ENCODE measurements at regions not wholly inside any gene's neighbourhood (a gene's known extent, or its start where the extent isn't known, plus 50 kb on each side); places are given as distances from the start of the nearest gene placed in this dataset.

- peaks cover 5% of the 10 kb centered on the region for H3K4me1 ChIP-seq (ENCODE audit: insufficient read depth, low read length)
- no peaks in the 10 kb centered on the region for H3K9me3 ChIP-seq (ENCODE audit: low read length)
- H3K36me3 ChIP-seq (ENCODE audit: insufficient read depth, low read length) = no peaks in the 10 kb centered on the region
- H3K4me3 ChIP-seq (ENCODE audit: low read length) = no peak overlapping the region
- no peak overlapping the region for H2AFZ ChIP-seq (ENCODE audit: low read depth, low read length)
- no peaks in the 10 kb centered on the region for H3K27me3 ChIP-seq (ENCODE audit: insufficient read depth, low read length)
Measured at GRCh38 chr5:74373076-74373475, 267.5 kb downstream of the ENC1 start.

GRCh38 chr5:74372502-74373064 lies 267.9 kb downstream of the ENC1 start:
- Histone ChIP-seq H3K4me3 (ENCODE audit: low read length) (no peak overlapping the region), H3K9me3 (ENCODE audit: low read length) (no peaks in the 10 kb centered on the region), H3K27me3 (ENCODE audit: insufficient read depth, low read length) (no peaks in the 10 kb centered on the region), H3K36me3 (ENCODE audit: insufficient read depth, low read length) (no peaks in the 10 kb centered on the region), H2AFZ (ENCODE audit: low read depth, low read length) (no peak overlapping the region), H3K4me1 (ENCODE audit: insufficient read depth, low read length) (peaks cover 10% of the 10 kb centered on the region)

GRCh38 chr5:74372051-74372450 lies 268.5 kb downstream of the ENC1 start:
- Histone ChIP-seq H2AFZ (ENCODE audit: low read depth, low read length) (no peak overlapping the region), H3K4me1 (ENCODE audit: insufficient read depth, low read length) (peaks cover 16% of the 10 kb centered on the region), H3K9me3 (ENCODE audit: low read length) (no peaks in the 10 kb centered on the region), H3K27me3 (ENCODE audit: insufficient read depth, low read length) (no peaks in the 10 kb centered on the region), H3K4me3 (ENCODE audit: low read length) (no peak overlapping the region), H3K36me3 (ENCODE audit: insufficient read depth, low read length) (no peaks in the 10 kb centered on the region)

- H3K9me3 ChIP-seq (ENCODE audit: low read length) = no peaks in the 10 kb centered on the region
- peaks cover 17% of the 10 kb centered on the region for H3K4me1 ChIP-seq (ENCODE audit: insufficient read depth, low read length)
Measured at GRCh38 chr5:74371621-74372020, 268.9 kb downstream of the ENC1 start.

GRCh38 chr5:74370168-74370567 lies 270.4 kb downstream of the ENC1 start:
- Histone ChIP-seq H3K9me3 (ENCODE audit: low read length) (no peaks in the 10 kb centered on the region), H2AFZ (ENCODE audit: low read depth, low read length) (no peak overlapping the region), H3K36me3 (ENCODE audit: insufficient read depth, low read length) (no peaks in the 10 kb centered on the region), H3K27me3 (ENCODE audit: insufficient read depth, low read length) (no peaks in the 10 kb centered on the region), H3K4me1 (ENCODE audit: insufficient read depth, low read length) (peaks cover 17% of the 10 kb centered on the region), H3K4me3 (ENCODE audit: low read length) (no peak overlapping the region)

More at GRCh38 chr5:74371621-74372020, 268.9 kb downstream of the ENC1 start:
- H3K27me3 ChIP-seq (ENCODE audit: insufficient read depth, low read length) = no peaks in the 10 kb centered on the region
- no peak overlapping the region for H2AFZ ChIP-seq (ENCODE audit: low read depth, low read length)
- no peaks in the 10 kb centered on the region for H3K36me3 ChIP-seq (ENCODE audit: insufficient read depth, low read length)
- no peak overlapping the region for H3K4me3 ChIP-seq (ENCODE audit: low read length)

GRCh38 chr5:74369173-74369572 lies 271.4 kb downstream of the ENC1 start:
- no peak overlapping the region for H3K4me3 ChIP-seq (ENCODE audit: low read length)
- no peaks in the 10 kb centered on the region for H3K9me3 ChIP-seq (ENCODE audit: low read length)
- no peaks in the 10 kb centered on the region for H3K27me3 ChIP-seq (ENCODE audit: insufficient read depth, low read length)
- H3K4me1 ChIP-seq (ENCODE audit: insufficient read depth, low read length) = peaks cover 17% of the 10 kb centered on the region
- no peak overlapping the region for H2AFZ ChIP-seq (ENCODE audit: low read depth, low read length)
- H3K36me3 ChIP-seq (ENCODE audit: insufficient read depth, low read length) = no peaks in the 10 kb centered on the region

GRCh38 chr5:74367934-74368333 lies 272.6 kb downstream of the ENC1 start:
- no peak overlapping the region for H3K4me3 ChIP-seq (ENCODE audit: low read length)
- no peaks in the 10 kb centered on the region for H3K9me3 ChIP-seq (ENCODE audit: low read length)
- no peaks in the 10 kb centered on the region for H3K36me3 ChIP-seq (ENCODE audit: insufficient read depth, low read length)
- H3K4me1 ChIP-seq (ENCODE audit: insufficient read depth, low read length) = peaks cover 17% of the 10 kb centered on the region
- H3K27me3 ChIP-seq (ENCODE audit: insufficient read depth, low read length) = no peaks in the 10 kb centered on the region
- H2AFZ ChIP-seq (ENCODE audit: low read depth, low read length) = no peak overlapping the region

GRCh38 chr5:74367241-74367733 lies 273.2 kb downstream of the ENC1 start:
- Histone ChIP-seq H3K4me3 (ENCODE audit: low read length) (no peak overlapping the region), H3K4me1 (ENCODE audit: insufficient read depth, low read length) (peaks cover 17% of the 10 kb centered on the region), H3K36me3 (ENCODE audit: insufficient read depth, low read length) (no peaks in the 10 kb centered on the region), H3K27me3 (ENCODE audit: insufficient read depth, low read length) (no peaks in the 10 kb centered on the region), H3K9me3 (ENCODE audit: low read length) (no peaks in the 10 kb centered on the region), H2AFZ (ENCODE audit: low read depth, low read length) (no peak overlapping the region)

GRCh38 chr5:74365723-74366122 lies 274.8 kb downstream of the ENC1 start:
- no peaks in the 10 kb centered on the region for H3K9me3 ChIP-seq (ENCODE audit: low read length)
- no peak overlapping the region for H3K4me3 ChIP-seq (ENCODE audit: low read length)
- H3K4me1 ChIP-seq (ENCODE audit: insufficient read depth, low read length) = peaks cover 17% of the 10 kb centered on the region
- no peaks in the 10 kb centered on the region for H3K27me3 ChIP-seq (ENCODE audit: insufficient read depth, low read length)
- no peaks in the 10 kb centered on the region for H3K36me3 ChIP-seq (ENCODE audit: insufficient read depth, low read length)
- no peak overlapping the region for H2AFZ ChIP-seq (ENCODE audit: low read depth, low read length)

GRCh38 chr5:74364507-74364906 lies 276.0 kb downstream of the ENC1 start:
- Histone ChIP-seq H3K27me3 (ENCODE audit: insufficient read depth, low read length) (no peaks in the 10 kb centered on the region), H3K4me1 (ENCODE audit: insufficient read depth, low read length) (peaks cover 13% of the 10 kb centered on the region), H3K4me3 (ENCODE audit: low read length) (no peak overlapping the region), H2AFZ (ENCODE audit: low read depth, low read length) (no peak overlapping the region), H3K36me3 (ENCODE audit: insufficient read depth, low read length) (no peaks in the 10 kb centered on the region), H3K9me3 (ENCODE audit: low read length) (no peaks in the 10 kb centered on the region)

- H2AFZ ChIP-seq (ENCODE audit: low read depth, low read length) = no peak overlapping the region
- no peaks in the 10 kb centered on the region for H3K36me3 ChIP-seq (ENCODE audit: insufficient read depth, low read length)
- H3K4me3 ChIP-seq (ENCODE audit: low read length) = no peak overlapping the region
- H3K9me3 ChIP-seq (ENCODE audit: low read length) = no peaks in the 10 kb centered on the region
- H3K4me1 ChIP-seq (ENCODE audit: insufficient read depth, low read length) = peaks cover 13% of the 10 kb centered on the region
- no peaks in the 10 kb centered on the region for H3K27me3 ChIP-seq (ENCODE audit: insufficient read depth, low read length)
Measured at GRCh38 chr5:74363603-74364205, 276.8 kb downstream of the ENC1 start.

- no peaks in the 10 kb centered on the region for H3K9me3 ChIP-seq (ENCODE audit: low read length)
- no peak overlapping the region for H3K4me3 ChIP-seq (ENCODE audit: low read length)
- no peaks in the 10 kb centered on the region for H3K36me3 ChIP-seq (ENCODE audit: insufficient read depth, low read length)
- H3K4me1 ChIP-seq (ENCODE audit: insufficient read depth, low read length) = no peaks in the 10 kb centered on the region
- H2AFZ ChIP-seq (ENCODE audit: low read depth, low read length) = no peak overlapping the region
- H3K27me3 ChIP-seq (ENCODE audit: insufficient read depth, low read length) = no peaks in the 10 kb centered on the region
Measured at GRCh38 chr5:74361406-74362358, 278.8 kb downstream of the ENC1 start.

GRCh38 chr5:74360535-74361210 lies 279.9 kb downstream of the ENC1 start:
- no peaks in the 10 kb centered on the region for H3K36me3 ChIP-seq (ENCODE audit: insufficient read depth, low read length)
- H3K4me3 ChIP-seq (ENCODE audit: low read length) = no peak overlapping the region
- H2AFZ ChIP-seq (ENCODE audit: low read depth, low read length) = no peak overlapping the region
- H3K27me3 ChIP-seq (ENCODE audit: insufficient read depth, low read length) = no peaks in the 10 kb centered on the region
- peaks cover 6% of the 10 kb centered on the region for H3K4me1 ChIP-seq (ENCODE audit: insufficient read depth, low read length)
- H3K9me3 ChIP-seq (ENCODE audit: low read length) = no peaks in the 10 kb centered on the region

Measured in neuron (in vitro differentiated cells).